A204.1 (cell line): ENCODE measurements at regions not wholly inside any gene's neighbourhood (a gene's known extent, or its start where the extent isn't known, plus 50 kb on each side); places are given as distances from the start of the nearest gene placed in this dataset.

Experiments
- FAIRE-seq: peaks from 2 replicates; lab custom pipeline; 2012; peaks lifted over from hg19 to GRCh38; lab: Jason Lieb, UNC

GRCh38 chr13:65034266-65034665 is 2195.9 kb downstream of the PCDH9 start:
- FAIRE-seq, result no peak

GRCh38 chr13:65032825-65033224 is 2197.3 kb downstream of the PCDH9 start:
- no peak for FAIRE-seq

GRCh38 chr13:65028101-65028500 is 2202.0 kb downstream of the PCDH9 start:
- no peak for FAIRE-seq

GRCh38 chr13:65026505-65026904 is 2203.6 kb downstream of the PCDH9 start:
- peak; percentile 66 for FAIRE-seq

- no peak for FAIRE-seq
These were observed 2218.8 kb downstream of the PCDH9 start for GRCh38 chr13:65011378-65011777.

- no peak for FAIRE-seq
These were observed 2232.7 kb downstream of the PCDH9 start for GRCh38 chr13:64997438-64997837.

- FAIRE-seq, result no peak
These were observed 2236.5 kb downstream of the PCDH9 start for GRCh38 chr13:64993514-64994164.

- no peak for FAIRE-seq
These were observed 2237.8 kb downstream of the PCDH9 start for GRCh38 chr13:64992314-64992713.

GRCh38 chr13:64985075-64985474 is 2245.1 kb downstream of the PCDH9 start:
- no peak for FAIRE-seq

- FAIRE-seq, result no peak
These were observed 2267.7 kb downstream of the PCDH9 start for GRCh38 chr13:64962404-64962803.

GRCh38 chr13:64959276-64959675 is 2270.9 kb downstream of the PCDH9 start:
- no peak for FAIRE-seq

GRCh38 chr13:64958106-64958505 is 2272.0 kb downstream of the PCDH9 start:
- FAIRE-seq, result no peak

- FAIRE-seq, result no peak
These were observed 2291.5 kb downstream of the PCDH9 start for GRCh38 chr13:64938660-64939059.

GRCh38 chr13:64937302-64937701 is 2292.8 kb downstream of the PCDH9 start:
- no peak for FAIRE-seq

- FAIRE-seq, result no peak
These were observed 2293.3 kb downstream of the PCDH9 start for GRCh38 chr13:64936879-64937278.

- FAIRE-seq, result no peak
These were observed 2294.7 kb downstream of the PCDH9 start for GRCh38 chr13:64935441-64935840.

- no peak for FAIRE-seq
These were observed 2295.4 kb downstream of the PCDH9 start for GRCh38 chr13:64934569-64935362.

GRCh38 chr13:64930636-64931035 is 2299.5 kb downstream of the PCDH9 start:
- FAIRE-seq, result no peak

- FAIRE-seq, result no peak
These were observed 2301.2 kb downstream of the PCDH9 start for GRCh38 chr13:64928696-64929499.

- no peak for FAIRE-seq
These were observed 2304.4 kb downstream of the PCDH9 start for GRCh38 chr13:64925727-64926126.

GRCh38 chr13:64925284-64925683 is 2304.9 kb downstream of the PCDH9 start:
- no peak for FAIRE-seq

GRCh38 chr13:64924401-64924800 is 2305.7 kb downstream of the PCDH9 start:
- no peak for FAIRE-seq

GRCh38 chr13:64917566-64917965 is 2312.6 kb downstream of the PCDH9 start:
- no peak for FAIRE-seq
